GM23338 (cell line): ENCODE measurements at regions not wholly inside any gene's neighbourhood (a gene's known extent, or its start where the extent isn't known, plus 50 kb on each side); places are given as distances from the start of the nearest gene placed in this dataset.
A peak's percentile ranks its signal among the peaks of the same experiment; 100 is the strongest.

ENCODE experiments used
- ATAC-seq: fragments of 200-7000 bp; cut with Tn5 transposase; 3 replicates; pipeline ENCODE4 v1.9.1; 2020
- DNase-seq: peaks from one replicate; pipeline ENCODE4 v3.0.0-alpha.2; 2015; ENCODE audit warnings: low spot score
- H2AFZ ChIP-seq: fragments of 200-600 bp; sonication (generic); 2 replicates; pipeline ENCODE4 v1.8.0; 2016; ENCODE audit warnings: antibody characterized with exemption, mild to moderate bottlenecking, moderate library complexity
- H3F3A ChIP-seq: fragments of 200-600 bp; sonication (generic); replicated peaks from 2 replicates; pipeline ENCODE4 v1.8.0; 2017; ENCODE audit warnings: antibody characterized with exemption, mixed run types, low read depth
- H3K27ac ChIP-seq: fragments of 200-600 bp; sonication (generic); 2 replicates; pipeline ENCODE4 v1.6.1; 2016; ENCODE audit warnings: low read depth
- H3K27me3 ChIP-seq: fragments of 200-600 bp; sonication (generic); 2 replicates; pipeline ENCODE4 v1.8.0; 2016; ENCODE audit warnings: mild to moderate bottlenecking, mixed run types, moderate library complexity; ENCODE audit not compliant: insufficient read depth
- H3K36me3 ChIP-seq: fragments of 200-600 bp; sonication (generic); 2 replicates; pipeline ENCODE4 v1.8.0; 2016; ENCODE audit warnings: mild to moderate bottlenecking; ENCODE audit not compliant: insufficient read depth
- H3K4me1 ChIP-seq: fragments of 200-600 bp; sonication (generic); 2 replicates; pipeline ENCODE4 v1.8.0; 2016; ENCODE audit warnings: mild to moderate bottlenecking, moderate library complexity; ENCODE audit not compliant: insufficient read depth
- H3K4me2 ChIP-seq: fragments of 200-600 bp; sonication (generic); 2 replicates; pipeline ENCODE4 v1.7.1; 2017; ENCODE audit warnings: mixed run types
- H3K4me3 ChIP-seq: fragments of 200-600 bp; sonication (generic); 2 replicates; pipeline ENCODE4 v1.6.1; 2016; ENCODE audit warnings: mixed run types
- H3K79me2 ChIP-seq: fragments of 200-600 bp; sonication (generic); replicated peaks from 2 replicates; pipeline ENCODE4 v1.8.0; 2017; ENCODE audit warnings: mild to moderate bottlenecking; ENCODE audit not compliant: insufficient read depth
- H3K9me2 ChIP-seq: fragments of 200-600 bp; sonication (generic); 2 replicates; pipeline ENCODE4 v1.8.0; 2017; ENCODE audit not compliant: insufficient read depth
- H4K20me1 ChIP-seq: fragments of 200-600 bp; sonication (generic); replicated peaks from 2 replicates; pipeline ENCODE4 v1.8.0; 2017; ENCODE audit warnings: mild to moderate bottlenecking; ENCODE audit not compliant: insufficient read depth
- H3K27ac Mint-ChIP-seq: 2 replicates; pipeline ENCODE4 v1.8.0; 2020; ENCODE audit warnings: inconsistent platforms, mild to moderate bottlenecking, moderate library complexity, mixed read lengths
- H3K27me3 Mint-ChIP-seq: 3 replicates; pipeline ENCODE4 v1.8.0; 2022; ENCODE audit warnings: low read depth, mild to moderate bottlenecking, moderate library complexity, mixed read lengths, inconsistent platforms; ENCODE audit not compliant: insufficient read depth, poor library complexity
- H3K36me3 Mint-ChIP-seq: 3 replicates; pipeline ENCODE4 v1.8.0; 2021; ENCODE audit warnings: low read depth, mild to moderate bottlenecking, inconsistent platforms, moderate library complexity, mixed read lengths
- H3K4me1 Mint-ChIP-seq: 3 replicates; pipeline ENCODE4 v1.8.0; 2020; ENCODE audit warnings: mild to moderate bottlenecking, inconsistent platforms, mixed read lengths
- H3K4me3 Mint-ChIP-seq: 3 replicates; pipeline ENCODE4 v1.8.0; 2021; ENCODE audit warnings: moderate library complexity, mild to moderate bottlenecking, inconsistent platforms, mixed read lengths
- H3K9me3 Mint-ChIP-seq: 3 replicates; pipeline ENCODE4 v1.8.0; 2020; ENCODE audit warnings: moderate library complexity, mild to moderate bottlenecking, inconsistent platforms, mixed read lengths
- CREB1 ChIP-seq: fragments of 250-450 bp; sonication (Bioruptor Pico); IDR thresholded peaks from 2 replicates; pipeline ENCODE4 v1.5.0; 2020; ENCODE audit warnings: low read depth, mild to moderate bottlenecking, moderate library complexity
- CTCF ChIP-seq, 2 experiments: fragments of 200-600 bp in 1 of 2; sonication (generic) in 1 of 2; conservative IDR thresholded peaks; 2 replicates each; pipeline versions ENCODE4 v1.5.1 to v1.6.1; 2016 to 2017; ENCODE audit warnings: antibody characterized with exemption in 2 of 2, low read depth in 2 of 2, mild to moderate bottlenecking in 2 of 2, moderate library complexity in 1 of 2
- ETS1 ChIP-seq: IDR thresholded peaks from 2 replicates; pipeline ENCODE4 v1.6.1; 2016; ENCODE audit warnings: antibody characterized with exemption
- EZH2 ChIP-seq: fragments of 200-600 bp; sonication (generic); IDR thresholded peaks from one replicate; pipeline ENCODE4 v1.8.0; 2017; ENCODE audit warnings: antibody characterized with exemption, mild to moderate bottlenecking, low read depth; ENCODE audit not compliant: unreplicated experiment
- EZH2phosphoT487 ChIP-seq: fragments of 200-600 bp; sonication (generic); IDR thresholded peaks from one replicate; pipeline ENCODE4 v1.8.1; 2018; ENCODE audit warnings: antibody characterized with exemption; ENCODE audit not compliant: unreplicated experiment
- JUNB ChIP-seq: IDR thresholded peaks from one replicate; pipeline ENCODE4 v1.6.1; 2016; ENCODE audit warnings: antibody characterized with exemption; ENCODE audit not compliant: unreplicated experiment
- NANOG ChIP-seq: IDR thresholded peaks from 2 replicates; pipeline ENCODE4 v1.6.1; 2016; ENCODE audit warnings: antibody characterized with exemption, borderline replicate concordance
- POLR2AphosphoS5 ChIP-seq: IDR thresholded peaks from 2 replicates; pipeline ENCODE4 v1.6.1; 2016; ENCODE audit warnings: antibody characterized with exemption, low read depth
- STAT1 ChIP-seq: IDR thresholded peaks from one replicate; pipeline ENCODE4 v1.6.1; 2016; ENCODE audit warnings: antibody characterized with exemption; ENCODE audit not compliant: unreplicated experiment
- ZNF114 ChIP-seq: fragments of 250-450 bp; sonication (Bioruptor Pico); IDR thresholded peaks from 2 replicates; pipeline ENCODE4 v1.5.0; 2020; ENCODE audit warnings: mild to moderate bottlenecking, moderate library complexity
- ZNF331 ChIP-seq: fragments of 250-450 bp; sonication (Bioruptor Pico); IDR thresholded peaks from 2 replicates; pipeline ENCODE4 v1.5.0; 2020; ENCODE audit warnings: low read depth, mild to moderate bottlenecking, moderate library complexity
- TF ChIP-seq, protein P1 (sequence below): fragments of 250-450 bp; sonication (Bioruptor Pico); IDR thresholded peaks from 2 replicates; pipeline ENCODE4 v1.5.0; 2020; ENCODE audit warnings: mild to moderate bottlenecking, moderate library complexity
- TF ChIP-seq, protein P2 (sequence below): IDR thresholded peaks from one replicate; pipeline ENCODE4 v1.6.1; 2018; ENCODE audit warnings: antibody characterized with exemption; ENCODE audit not compliant: unreplicated experiment

- H3K36me3 Mint-ChIP-seq, result no peaks in the 10 kb centered on the region
- Histone ChIP-seq H3K4me2 (no peak overlapping the region), H3K79me2 (no peaks in the 10 kb centered on the region), H3F3A (no peaks in the 10 kb centered on the region), H3K4me1 (no peaks in the 10 kb centered on the region), H4K20me1 (no peaks in the 10 kb centered on the region), H3K9me2 (0 out of 2 replicates have a peak, but pooled peaks cover 3% of the 10 kb centered on the region), H3K27ac (no peak overlapping the region), H2AFZ (no peak overlapping the region), H3K36me3 (no peaks in the 10 kb centered on the region), H3K4me3 (no peak overlapping the region), H3K27me3 (no peaks in the 10 kb centered on the region)
- no peaks in the 10 kb centered on the region for H3K27me3 Mint-ChIP-seq
- peaks cover 4% of the 10 kb centered on the region; the same call in 1 of the 3 replicates for H3K4me1 Mint-ChIP-seq
- H3K27ac Mint-ChIP-seq, result no peak overlapping the region
- TF ChIP-seq CREB1 (CRISPR knock-in tag) (no peak), ZNF114 (CRISPR knock-in tag) (no peak), ZNF331 (CRISPR knock-in tag) (no peak), ETS1 (no peak), EZH2 (no peak), JUNB (no peak), CTCF (conservative IDR thresholded peaks at IDR 0.05; ENCODE audit: low read depth in 2 of 2) (no peak), NANOG (no peak), STAT1 (no peak), POLR2AphosphoS5 (no peak), EZH2phosphoT487 (no peak)
- TF ChIP-seq, protein P1, sequence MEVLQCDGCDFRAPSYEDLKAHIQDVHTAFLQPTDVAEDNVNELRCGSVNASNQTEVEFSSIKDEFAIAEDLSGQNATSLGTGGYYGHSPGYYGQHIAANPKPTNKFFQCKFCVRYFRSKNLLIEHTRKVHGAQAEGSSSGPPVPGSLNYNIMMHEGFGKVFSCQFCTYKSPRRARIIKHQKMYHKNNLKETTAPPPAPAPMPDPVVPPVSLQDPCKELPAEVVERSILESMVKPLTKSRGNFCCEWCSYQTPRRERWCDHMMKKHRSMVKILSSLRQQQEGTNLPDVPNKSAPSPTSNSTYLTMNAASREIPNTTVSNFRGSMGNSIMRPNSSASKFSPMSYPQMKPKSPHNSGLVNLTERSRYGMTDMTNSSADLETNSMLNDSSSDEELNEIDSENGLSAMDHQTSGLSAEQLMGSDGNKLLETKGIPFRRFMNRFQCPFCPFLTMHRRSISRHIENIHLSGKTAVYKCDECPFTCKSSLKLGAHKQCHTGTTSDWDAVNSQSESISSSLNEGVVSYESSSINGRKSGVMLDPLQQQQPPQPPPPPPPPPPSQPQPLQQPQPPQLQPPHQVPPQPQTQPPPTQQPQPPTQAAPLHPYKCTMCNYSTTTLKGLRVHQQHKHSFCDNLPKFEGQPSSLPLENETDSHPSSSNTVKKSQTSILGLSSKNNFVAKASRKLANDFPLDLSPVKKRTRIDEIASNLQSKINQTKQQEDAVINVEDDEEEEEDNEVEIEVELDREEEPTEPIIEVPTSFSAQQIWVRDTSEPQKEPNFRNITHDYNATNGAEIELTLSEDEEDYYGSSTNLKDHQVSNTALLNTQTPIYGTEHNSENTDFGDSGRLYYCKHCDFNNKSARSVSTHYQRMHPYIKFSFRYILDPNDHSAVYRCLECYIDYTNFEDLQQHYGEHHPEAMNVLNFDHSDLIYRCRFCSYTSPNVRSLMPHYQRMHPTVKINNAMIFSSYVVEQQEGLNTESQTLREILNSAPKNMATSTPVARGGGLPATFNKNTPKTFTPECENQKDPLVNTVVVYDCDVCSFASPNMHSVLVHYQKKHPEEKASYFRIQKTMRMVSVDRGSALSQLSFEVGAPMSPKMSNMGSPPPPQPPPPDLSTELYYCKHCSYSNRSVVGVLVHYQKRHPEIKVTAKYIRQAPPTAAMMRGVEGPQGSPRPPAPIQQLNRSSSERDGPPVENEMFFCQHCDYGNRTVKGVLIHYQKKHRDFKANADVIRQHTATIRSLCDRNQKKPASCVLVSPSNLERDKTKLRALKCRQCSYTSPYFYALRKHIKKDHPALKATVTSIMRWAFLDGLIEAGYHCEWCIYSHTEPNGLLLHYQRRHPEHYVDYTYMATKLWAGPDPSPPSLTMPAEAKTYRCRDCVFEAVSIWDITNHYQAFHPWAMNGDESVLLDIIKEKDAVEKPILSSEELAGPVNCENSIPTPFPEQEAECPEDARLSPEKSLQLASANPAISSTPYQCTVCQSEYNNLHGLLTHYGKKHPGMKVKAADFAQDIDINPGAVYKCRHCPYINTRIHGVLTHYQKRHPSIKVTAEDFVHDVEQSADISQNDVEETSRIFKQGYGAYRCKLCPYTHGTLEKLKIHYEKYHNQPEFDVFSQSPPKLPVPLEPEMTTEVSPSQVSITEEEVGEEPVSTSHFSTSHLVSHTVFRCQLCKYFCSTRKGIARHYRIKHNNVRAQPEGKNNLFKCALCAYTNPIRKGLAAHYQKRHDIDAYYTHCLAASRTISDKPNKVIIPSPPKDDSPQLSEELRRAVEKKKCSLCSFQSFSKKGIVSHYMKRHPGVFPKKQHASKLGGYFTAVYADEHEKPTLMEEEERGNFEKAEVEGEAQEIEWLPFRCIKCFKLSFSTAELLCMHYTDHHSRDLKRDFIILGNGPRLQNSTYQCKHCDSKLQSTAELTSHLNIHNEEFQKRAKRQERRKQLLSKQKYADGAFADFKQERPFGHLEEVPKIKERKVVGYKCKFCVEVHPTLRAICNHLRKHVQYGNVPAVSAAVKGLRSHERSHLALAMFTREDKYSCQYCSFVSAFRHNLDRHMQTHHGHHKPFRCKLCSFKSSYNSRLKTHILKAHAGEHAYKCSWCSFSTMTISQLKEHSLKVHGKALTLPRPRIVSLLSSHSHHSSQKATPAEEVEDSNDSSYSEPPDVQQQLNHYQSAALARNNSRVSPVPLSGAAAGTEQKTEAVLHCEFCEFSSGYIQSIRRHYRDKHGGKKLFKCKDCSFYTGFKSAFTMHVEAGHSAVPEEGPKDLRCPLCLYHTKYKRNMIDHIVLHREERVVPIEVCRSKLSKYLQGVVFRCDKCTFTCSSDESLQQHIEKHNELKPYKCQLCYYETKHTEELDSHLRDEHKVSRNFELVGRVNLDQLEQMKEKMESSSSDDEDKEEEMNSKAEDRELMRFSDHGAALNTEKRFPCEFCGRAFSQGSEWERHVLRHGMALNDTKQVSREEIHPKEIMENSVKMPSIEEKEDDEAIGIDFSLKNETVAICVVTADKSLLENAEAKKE, result no peak
- TF ChIP-seq, protein P2, sequence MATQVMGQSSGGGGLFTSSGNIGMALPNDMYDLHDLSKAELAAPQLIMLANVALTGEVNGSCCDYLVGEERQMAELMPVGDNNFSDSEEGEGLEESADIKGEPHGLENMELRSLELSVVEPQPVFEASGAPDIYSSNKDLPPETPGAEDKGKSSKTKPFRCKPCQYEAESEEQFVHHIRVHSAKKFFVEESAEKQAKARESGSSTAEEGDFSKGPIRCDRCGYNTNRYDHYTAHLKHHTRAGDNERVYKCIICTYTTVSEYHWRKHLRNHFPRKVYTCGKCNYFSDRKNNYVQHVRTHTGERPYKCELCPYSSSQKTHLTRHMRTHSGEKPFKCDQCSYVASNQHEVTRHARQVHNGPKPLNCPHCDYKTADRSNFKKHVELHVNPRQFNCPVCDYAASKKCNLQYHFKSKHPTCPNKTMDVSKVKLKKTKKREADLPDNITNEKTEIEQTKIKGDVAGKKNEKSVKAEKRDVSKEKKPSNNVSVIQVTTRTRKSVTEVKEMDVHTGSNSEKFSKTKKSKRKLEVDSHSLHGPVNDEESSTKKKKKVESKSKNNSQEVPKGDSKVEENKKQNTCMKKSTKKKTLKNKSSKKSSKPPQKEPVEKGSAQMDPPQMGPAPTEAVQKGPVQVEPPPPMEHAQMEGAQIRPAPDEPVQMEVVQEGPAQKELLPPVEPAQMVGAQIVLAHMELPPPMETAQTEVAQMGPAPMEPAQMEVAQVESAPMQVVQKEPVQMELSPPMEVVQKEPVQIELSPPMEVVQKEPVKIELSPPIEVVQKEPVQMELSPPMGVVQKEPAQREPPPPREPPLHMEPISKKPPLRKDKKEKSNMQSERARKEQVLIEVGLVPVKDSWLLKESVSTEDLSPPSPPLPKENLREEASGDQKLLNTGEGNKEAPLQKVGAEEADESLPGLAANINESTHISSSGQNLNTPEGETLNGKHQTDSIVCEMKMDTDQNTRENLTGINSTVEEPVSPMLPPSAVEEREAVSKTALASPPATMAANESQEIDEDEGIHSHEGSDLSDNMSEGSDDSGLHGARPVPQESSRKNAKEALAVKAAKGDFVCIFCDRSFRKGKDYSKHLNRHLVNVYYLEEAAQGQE, result no peak
- DNase-seq, result peak; percentile 33
- no peak for ATAC-seq
- H3K4me3 Mint-ChIP-seq, result no peak overlapping the region
- H3K9me3 Mint-ChIP-seq, result no peaks in the 10 kb centered on the region
Measured at GRCh38 chr4:73001885-73002284, 67.6 kb downstream of the COX18 start.
